UCSD-AML1 (cell line): ENCODE measurements at regions not wholly inside any gene's neighbourhood (a gene's known extent, or its start where the extent isn't known, plus 50 kb on each side); places are given as distances from the start of the nearest gene placed in this dataset.

Source experiments
- DNase-seq: peaks from one replicate; lab custom pipeline; 2025; ENCODE audit not compliant: unreplicated experiment; lab: John Stamatoyannopoulos, UW

- DNase-seq: no peak
These were observed 51.1 kb upstream of the NCOA1 start for GRCh38 chr2:24439971-24440340.

- DNase-seq: no peak
These were observed 51.6 kb upstream of the NCOA1 start for GRCh38 chr2:24439280-24439970.

DNA sequence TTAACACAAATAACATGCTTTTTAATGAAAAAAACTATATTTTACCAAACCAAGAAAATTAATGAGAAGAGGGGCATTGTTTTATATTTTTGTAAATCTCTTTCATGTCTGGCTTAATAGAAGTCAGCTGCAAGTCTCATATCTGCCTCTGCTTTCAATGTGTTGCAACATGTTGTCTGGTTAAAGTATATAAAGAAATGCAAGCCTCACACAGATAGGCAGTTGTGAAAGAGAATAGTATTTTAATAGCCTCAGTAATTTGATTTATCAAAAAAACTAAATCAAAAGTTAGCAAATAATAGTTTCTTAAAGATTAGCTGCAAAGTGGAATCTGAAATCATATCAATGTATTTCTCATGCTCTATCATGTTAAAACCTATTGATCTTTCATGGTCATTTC is 52.9 kb upstream of the NCOA1 start:
- DNase-seq: no peak

- DNase-seq: no peak
These were observed 55.4 kb upstream of the NCOA1 start for GRCh38 chr2:24435391-24436316.

DNA sequence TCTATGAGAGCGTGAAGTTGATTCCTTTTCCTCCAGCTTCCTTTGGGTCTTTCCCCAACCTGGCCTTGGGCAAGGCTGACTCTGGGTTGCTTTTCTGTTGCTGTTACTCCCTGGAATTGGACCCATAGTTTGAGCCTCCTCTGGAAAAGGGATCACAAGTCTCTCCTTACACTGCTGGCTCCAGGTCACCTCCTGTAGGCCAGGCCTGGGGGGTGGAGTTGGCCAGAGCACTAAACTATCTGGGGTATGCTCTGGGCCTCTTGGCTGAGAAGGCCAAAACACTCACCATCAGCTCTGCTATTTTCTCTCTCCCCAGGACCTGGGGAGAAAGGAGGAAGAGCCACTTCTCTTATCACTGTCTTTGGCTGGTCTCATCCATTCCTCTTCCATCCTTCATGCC is 56.5 kb upstream of the NCOA1 start:
- DNase-seq: no peak

GRCh38 chr2:24432735-24433134 is 58.3 kb upstream of the NCOA1 start:
- DNase-seq: no peak

GRCh38 chr2:24432121-24432520 is 58.9 kb upstream of the NCOA1 start:
- DNase-seq: no peak

DNA sequence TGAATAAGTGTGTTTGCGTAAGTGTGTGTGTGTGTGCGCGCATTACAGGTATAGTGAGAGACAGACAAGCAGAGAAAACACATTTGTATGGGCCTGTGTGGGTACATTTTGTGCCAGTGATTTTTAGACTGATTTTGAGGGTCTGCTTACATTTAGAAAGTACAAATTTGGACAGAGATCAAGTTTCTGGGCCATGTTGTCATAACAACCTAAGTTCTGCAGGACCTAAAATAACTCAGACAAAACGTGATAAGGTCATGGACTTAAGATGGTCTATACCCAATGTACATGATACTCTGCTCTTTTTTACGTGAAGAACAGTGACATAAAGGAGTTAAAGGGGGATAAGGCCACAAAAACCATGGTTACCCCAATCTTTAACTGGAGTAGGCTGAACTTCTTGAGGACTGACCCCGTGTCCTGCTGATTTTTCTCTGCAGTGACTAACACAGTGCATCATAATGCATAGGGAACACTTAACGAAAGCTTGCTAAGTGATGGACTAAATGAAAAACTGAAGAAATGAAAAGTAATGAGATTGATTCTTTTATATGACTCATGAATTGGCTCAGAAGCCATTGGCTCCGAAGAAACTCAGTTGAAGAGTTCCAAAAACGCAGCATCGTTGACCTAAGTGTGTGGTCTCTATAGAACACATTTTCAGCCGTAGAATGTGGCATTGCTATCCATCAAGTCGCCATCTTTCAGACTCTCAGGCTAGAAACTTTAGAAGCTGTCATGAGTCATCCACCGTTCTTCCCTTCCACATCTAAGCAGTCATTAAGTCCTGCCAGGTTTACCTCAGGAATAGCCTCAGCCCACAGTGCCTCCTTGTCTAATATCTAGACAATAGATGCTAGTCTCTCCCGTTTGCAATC is 61.6 kb upstream of the NCOA1 start:
- DNase-seq: no peak

- DNase-seq: no peak
These were observed 64.1 kb upstream of the ITSN2 start for GRCh38 chr2:24424387-24424786.

GRCh38 chr2:24423095-24423494 is 62.8 kb upstream of the ITSN2 start:
- no peak for DNase-seq

DNA sequence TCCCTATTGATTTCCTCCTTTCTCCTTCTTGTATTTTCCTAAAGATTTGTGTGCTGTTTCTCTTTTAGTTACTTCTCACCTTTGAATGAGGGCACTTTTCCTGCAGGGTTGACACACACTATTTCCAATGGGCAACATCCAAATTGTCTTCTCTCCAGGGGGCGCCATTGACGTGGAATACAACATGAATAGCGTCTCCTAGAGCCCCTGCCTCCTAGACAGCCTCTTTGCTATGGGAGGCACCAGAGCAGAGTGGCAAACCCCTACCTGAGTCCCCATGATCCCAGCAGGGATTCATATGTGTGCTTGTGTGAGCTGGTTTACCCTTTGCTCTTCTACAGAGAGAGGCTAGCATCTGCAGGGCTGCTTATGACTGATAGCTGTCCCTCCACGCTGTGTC is 61.3 kb upstream of the ITSN2 start:
- DNase-seq: peak; percentile 52

- no peak for DNase-seq
These were observed 60.0 kb upstream of the ITSN2 start for GRCh38 chr2:24420373-24420772.

GRCh38 chr2:24418166-24418841 is 58.0 kb upstream of the ITSN2 start:
- DNase-seq: no peak

DNA sequence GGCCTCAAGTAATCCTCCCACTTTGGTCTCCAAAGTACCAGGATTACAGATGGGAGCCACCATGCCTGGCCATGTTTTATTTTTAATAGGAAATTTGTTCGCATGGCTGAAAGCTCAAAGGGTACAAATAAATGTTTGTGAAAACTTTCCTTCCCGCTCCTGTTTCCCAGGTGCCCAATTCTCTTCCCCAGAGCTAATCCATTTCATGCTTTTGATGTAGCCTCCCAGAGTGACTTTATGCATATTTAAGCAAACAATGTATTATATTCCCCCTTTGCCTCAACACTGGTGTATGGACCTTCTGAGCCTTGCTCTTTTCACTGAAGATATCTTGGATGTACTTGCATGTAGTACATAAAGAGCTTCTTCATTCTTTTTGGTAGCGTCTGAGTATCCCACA is 52.5 kb upstream of the ITSN2 start:
- no peak for DNase-seq

- no peak for DNase-seq
These were observed 51.3 kb upstream of the ITSN2 start for GRCh38 chr2:24411488-24412151.

DNA sequence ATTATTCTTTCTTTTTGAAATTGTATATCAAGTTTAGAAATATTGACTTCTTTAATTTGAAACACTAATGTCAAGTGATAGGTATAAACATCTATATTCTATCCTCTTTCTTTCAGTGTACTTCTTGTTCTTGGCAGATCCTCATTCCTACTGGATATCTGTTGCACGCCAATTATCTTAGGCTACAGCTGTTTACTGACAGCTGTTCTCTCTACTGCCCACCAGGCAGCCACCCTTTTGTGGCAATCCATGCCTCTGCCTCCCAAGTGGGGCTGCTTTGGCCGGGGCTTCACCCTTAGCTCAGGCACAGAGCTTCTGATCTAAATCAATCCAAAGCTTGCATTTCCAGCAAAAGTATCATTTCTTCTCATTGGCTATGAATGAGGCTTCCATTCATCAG is 50.6 kb upstream of the ITSN2 start:
- no peak for DNase-seq

GRCh38 chr2:24409700-24410556 is 49.6 kb upstream of the ITSN2 start:
- no peak for DNase-seq
